ENCODE measurements at regions not wholly inside any gene's neighbourhood (a gene's known extent, or its start where the extent isn't known, plus 50 kb on each side); places are given as distances from the start of the nearest gene placed in this dataset.
A peak's percentile ranks its signal among the peaks of the same experiment; 100 is the strongest.

DNA sequence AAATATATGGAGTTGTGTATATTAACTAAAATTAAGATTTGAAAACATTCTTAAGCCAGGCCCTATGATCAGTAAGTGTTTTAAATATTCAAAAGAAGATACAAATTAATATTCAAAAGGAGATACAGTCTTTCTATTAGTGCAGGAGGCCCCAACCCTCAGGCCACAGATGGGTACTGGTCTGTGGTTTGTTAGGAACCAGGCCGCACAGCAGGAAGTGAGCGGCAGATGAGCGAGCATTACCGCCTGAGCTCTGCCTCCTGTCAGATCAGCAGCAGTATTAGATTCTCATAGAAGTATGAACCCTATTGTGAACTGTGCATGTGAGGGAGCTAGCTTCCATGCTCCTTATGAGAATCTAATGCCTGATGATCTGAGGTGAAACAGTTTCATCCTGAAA is 232.9 kb downstream of the FOXO1 start:
- H3K4me1 Mint-ChIP-seq, result peaks cover 37% of the 10 kb centered on the region
- H3K36me3 Mint-ChIP-seq (ENCODE audit: low read depth), result no peaks in the 10 kb centered on the region
- H3K4me3 Mint-ChIP-seq, result no peak overlapping the region
- peak; percentile 71 for DNase-seq
- no peaks in the 10 kb centered on the region for H3K9me3 Mint-ChIP-seq
- intact Hi-C loops (cut with micrococcal nuclease), result no loop called here
- no peaks in the 10 kb centered on the region for H3K27me3 Mint-ChIP-seq
- no peak overlapping the region for H3K27ac Mint-ChIP-seq

DNA sequence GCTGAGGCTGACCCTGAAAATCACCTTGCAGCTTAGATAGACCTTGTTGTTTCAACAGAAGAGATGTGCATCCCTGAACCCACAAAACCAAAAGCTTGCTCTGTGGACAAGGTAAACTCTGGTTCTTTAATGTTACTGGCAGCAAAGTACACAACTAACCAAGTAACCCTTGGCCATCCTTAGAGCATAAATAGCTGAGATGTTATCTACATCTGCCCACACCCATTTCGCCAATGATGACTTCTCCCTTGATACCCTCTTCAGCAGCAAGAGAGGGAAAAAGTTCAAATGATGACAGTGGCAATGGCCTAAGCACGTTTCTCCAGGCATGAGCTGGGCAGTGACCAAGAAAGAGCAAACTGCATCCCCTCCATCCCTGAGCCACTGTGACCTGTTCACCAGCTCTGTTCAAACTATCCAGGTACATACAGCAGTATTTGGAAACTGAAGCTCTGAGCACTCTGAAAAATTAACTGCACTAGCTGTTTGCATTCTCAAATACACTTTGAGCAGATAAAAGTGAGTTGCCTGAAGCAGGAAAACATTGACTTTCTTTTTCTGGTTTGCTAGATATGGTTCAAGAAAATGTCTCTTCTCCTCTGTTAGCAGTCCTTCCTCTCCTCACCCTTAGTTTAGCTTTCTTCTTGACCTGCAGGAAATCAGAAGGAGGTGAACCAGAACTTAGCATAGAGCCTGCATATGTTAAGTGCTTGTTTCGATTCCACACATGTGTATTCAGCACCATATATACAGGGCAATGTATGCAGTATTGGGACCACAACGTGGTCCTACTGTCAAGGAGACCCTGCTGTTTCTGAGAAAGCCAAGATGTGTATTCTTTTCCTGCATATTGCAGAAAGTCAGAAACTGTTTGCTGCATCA is 231.7 kb downstream of the FOXO1 start:
- intact Hi-C loops (cut with micrococcal nuclease), result loop anchor here (5.0 kb wide), 1 partner anchor 228 kb away; no protein-coding TSS in a partner anchor
- Mint-ChIP-seq H3K9me3 (no peaks in the 10 kb centered on the region), H3K27ac (no peak overlapping the region), H3K4me3 (no peak overlapping the region), H3K27me3 (no peaks in the 10 kb centered on the region), H3K36me3 (ENCODE audit: low read depth) (no peaks in the 10 kb centered on the region), H3K4me1 (peaks cover 48% of the 10 kb centered on the region)
- DNase-seq, result peak; percentile 57

DNA sequence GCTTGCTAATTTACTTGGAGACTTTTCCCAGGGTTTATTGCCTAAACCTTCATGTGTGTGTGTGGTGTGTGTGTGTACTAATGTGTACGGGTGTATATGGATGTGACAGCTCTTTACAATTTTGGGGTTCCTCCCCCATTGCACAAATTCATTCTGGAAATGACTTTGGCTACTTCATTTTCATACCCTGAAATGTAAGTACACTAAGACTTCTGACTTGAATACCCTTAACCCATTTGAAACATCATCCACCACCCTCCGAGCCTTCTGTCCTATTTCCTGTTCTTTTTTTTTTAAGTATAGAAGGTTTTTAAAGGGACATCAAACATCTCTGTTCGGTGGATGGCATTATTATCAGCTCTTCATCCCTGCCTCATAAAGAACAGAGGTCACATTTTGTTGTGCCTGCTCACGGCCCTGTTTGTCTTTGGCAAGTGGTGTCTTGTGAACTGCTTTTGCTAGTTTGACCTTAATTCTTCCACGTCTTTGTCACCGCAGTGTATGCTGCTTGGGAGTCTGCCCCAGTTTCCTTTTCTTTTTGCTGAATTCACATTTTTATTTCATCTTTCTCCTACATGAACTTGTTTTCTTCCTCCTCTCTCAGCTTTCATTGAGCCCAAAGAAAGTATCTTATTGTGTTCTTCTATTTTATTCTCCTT is 228.3 kb downstream of the FOXO1 start:
- Mint-ChIP-seq H3K36me3 (ENCODE audit: low read depth) (no peaks in the 10 kb centered on the region), H3K4me1 (peaks cover 41% of the 10 kb centered on the region)

DNA sequence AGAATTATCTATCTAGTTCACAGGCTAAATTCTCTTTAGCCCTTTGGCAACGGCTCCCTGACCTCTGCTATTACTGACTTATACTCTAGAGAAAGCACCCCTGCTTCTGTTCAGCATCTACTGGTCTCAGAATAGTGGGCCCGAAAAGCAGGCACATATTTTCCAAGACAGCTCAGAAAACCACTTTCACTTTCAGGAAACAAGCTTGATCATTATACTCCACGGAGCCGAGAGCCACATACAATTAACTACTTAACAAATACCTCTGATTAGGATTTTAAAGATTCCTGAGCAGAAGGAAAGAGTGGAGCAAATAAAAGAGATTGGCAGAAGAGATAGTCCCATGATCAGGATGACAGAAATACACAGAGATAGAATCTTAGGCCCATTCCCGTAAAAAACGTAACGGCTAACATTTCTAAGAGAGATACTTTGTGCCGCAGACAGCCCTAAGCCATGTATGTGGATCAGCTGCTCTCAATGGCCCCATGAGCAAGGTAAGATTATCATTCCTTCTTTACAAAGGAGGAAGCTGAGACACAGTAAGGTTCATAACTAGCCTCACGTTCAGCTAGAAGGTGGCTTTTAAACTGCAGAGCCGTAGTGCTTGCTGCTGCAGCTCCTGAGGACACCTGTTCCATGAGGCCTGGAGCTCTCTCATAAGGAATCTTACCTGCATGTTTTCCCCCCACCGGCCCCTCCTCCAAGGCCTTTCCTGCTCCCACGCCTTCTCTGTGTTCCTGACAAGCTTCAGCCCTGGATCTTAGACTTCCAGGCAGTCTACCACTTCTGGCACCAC is 227.2 kb downstream of the FOXO1 start:
- Mint-ChIP-seq H3K9me3 (no peaks in the 10 kb centered on the region), H3K27ac (peak overlapping the region; percentile 50), H3K4me3 (peak overlapping the region; percentile 61), H3K27me3 (no peaks in the 10 kb centered on the region), H3K4me1 (peaks cover 36% of the 10 kb centered on the region), H3K36me3 (ENCODE audit: low read depth) (no peaks in the 10 kb centered on the region)
- intact Hi-C loops (cut with micrococcal nuclease), result loop anchor here (2.0 to 5.0 kb wide), 2 partner anchors 46 to 223 kb away; no protein-coding TSS in a partner anchor
- DNase-seq, result peak; percentile 74

More for the DNA sequence above, 228.3 kb downstream of the FOXO1 start:
- Mint-ChIP-seq H3K27me3 (no peaks in the 10 kb centered on the region), H3K27ac (peak overlapping the region; percentile 77), H3K4me3 (peak overlapping the region; percentile 61), H3K9me3 (no peaks in the 10 kb centered on the region)
- no peak for DNase-seq
- intact Hi-C loops (cut with micrococcal nuclease), result loop anchor here (2.0 to 5.0 kb wide), 2 partner anchors 47 to 224 kb away; no protein-coding TSS in a partner anchor

DNA sequence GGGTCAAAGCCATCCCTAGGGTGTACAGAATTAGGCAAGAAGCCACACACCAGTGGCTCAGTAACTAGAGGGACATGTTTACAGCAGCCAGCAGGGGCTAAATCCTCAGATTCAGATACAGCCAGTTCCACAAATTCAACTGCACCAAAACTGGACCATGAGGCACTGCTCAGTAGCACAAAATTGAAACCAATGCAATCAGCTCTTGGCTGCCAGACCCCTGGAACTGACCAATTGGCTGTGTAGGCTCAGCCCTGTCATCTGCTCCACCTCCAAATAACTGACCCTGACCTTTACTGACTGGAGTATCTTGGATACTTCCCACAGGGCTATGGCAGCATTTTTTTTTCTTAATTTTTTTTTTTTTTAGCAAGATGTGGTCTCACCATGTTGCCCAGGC is 226.5 kb downstream of the FOXO1 start:
- H3K4me3 Mint-ChIP-seq, result no peak overlapping the region

DNA sequence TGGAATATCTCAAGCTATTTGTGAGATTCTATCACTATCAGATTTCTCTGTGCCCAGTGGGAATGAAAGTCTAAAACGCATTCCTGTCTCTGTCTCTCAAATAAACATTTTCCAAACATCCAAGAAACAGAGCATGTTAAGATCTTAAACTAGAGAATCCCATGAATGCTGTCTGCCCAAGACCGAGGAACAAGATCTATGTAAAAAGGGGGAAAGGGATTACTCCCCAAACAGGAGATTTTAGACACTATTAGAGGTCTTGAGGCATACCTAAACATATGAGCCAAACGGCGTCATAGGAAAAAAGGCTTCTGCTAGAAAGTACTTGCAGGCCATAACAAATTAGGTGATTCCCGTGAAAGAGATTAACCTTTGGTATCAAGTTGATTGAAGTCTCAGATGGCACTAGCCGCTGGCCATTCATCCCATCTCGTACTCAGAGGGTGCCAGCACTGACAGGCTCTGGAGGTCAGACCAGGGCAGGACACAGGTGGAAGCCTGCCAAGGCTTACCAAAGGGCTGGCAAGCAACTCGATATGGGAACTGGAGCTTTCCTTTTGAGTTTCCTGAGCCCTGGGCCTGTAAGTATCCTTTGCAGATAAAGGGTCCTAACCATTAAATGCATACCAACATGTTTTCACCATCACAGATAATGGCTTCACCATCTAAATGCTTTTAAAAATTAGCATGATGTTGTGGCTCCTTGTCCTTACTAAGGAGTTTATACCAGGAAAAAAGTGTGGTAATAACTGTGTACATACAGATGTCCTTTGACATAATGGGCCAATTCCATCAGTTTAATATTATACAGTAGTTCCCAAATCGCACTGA is 225.2 kb downstream of the FOXO1 start:
- Mint-ChIP-seq H3K27me3 (no peaks in the 10 kb centered on the region), H3K9me3 (peaks cover under 1% of the 10 kb centered on the region), H3K4me1 (peaks cover 25% of the 10 kb centered on the region), H3K4me3 (no peak overlapping the region), H3K36me3 (ENCODE audit: low read depth) (peaks cover under 1% of the 10 kb centered on the region), H3K27ac (no peak overlapping the region)
- DNase-seq, result no peak
- intact Hi-C loops (cut with micrococcal nuclease), result no loop called here

More for the DNA sequence above, 226.5 kb downstream of the FOXO1 start:
- peaks cover 29% of the 10 kb centered on the region for H3K4me1 Mint-ChIP-seq
- intact Hi-C loops (cut with micrococcal nuclease), result loop anchor here (2.0 to 5.0 kb wide), 2 partner anchors 45 to 222 kb away; no protein-coding TSS in a partner anchor
- DNase-seq, result no peak
- no peaks in the 10 kb centered on the region for H3K36me3 Mint-ChIP-seq (ENCODE audit: low read depth)
- no peaks in the 10 kb centered on the region for H3K9me3 Mint-ChIP-seq
- no peaks in the 10 kb centered on the region for H3K27me3 Mint-ChIP-seq
- no peak overlapping the region for H3K27ac Mint-ChIP-seq

DNA sequence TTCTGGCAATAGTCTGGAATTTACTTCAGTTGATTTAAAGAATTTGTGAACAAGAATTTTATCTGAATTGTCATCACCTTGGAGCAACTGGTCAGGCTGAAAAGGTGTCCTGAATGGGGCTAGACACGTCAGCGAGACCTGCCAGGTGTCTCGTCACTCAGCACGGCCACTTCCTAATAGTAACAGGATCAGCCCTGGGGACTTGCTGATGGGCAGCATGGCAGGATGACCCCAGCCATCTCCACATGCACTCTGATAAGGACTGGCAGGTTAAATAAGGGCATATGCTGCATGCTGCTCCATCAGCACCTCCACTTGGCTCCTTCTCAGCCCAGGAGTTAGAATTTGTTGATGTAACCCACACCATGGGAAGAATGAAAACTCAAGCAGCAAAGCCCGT is 224.2 kb downstream of the FOXO1 start:
- no peak for DNase-seq
- Mint-ChIP-seq H3K9me3 (peaks cover 5% of the 10 kb centered on the region), H3K4me3 (no peak overlapping the region), H3K4me1 (peaks cover 25% of the 10 kb centered on the region), H3K36me3 (ENCODE audit: low read depth) (peaks cover 2% of the 10 kb centered on the region), H3K27me3 (no peaks in the 10 kb centered on the region), H3K27ac (no peak overlapping the region)
- intact Hi-C loops (cut with micrococcal nuclease), result no loop called here

DNA sequence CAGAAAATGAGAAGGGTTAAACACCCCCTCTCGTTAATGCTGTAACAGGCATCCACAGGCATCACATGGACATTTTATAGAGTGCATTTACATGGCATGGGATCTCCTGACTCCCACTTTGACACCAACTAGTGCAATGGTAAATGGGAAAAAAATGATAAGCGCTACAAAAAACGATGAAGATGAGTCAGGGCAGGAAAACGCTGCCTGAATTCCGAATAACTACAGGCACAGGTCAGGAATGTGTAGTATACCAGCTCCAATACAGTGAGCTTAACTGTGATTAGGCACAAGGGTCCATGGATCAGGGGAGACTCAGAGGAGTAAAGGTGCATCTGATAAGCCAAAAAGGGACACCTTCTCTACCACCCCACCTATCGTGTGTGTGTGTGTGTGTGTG is 223.6 kb downstream of the FOXO1 start:
- H3K27ac Mint-ChIP-seq, result no peak overlapping the region
- peaks cover 2% of the 10 kb centered on the region for H3K36me3 Mint-ChIP-seq (ENCODE audit: low read depth)
- no peaks in the 10 kb centered on the region for H3K27me3 Mint-ChIP-seq
- H3K9me3 Mint-ChIP-seq, result peaks cover 5% of the 10 kb centered on the region
- no peak for DNase-seq
- H3K4me3 Mint-ChIP-seq, result no peak overlapping the region
- intact Hi-C loops (cut with micrococcal nuclease), result no loop called here
- H3K4me1 Mint-ChIP-seq, result peaks cover 21% of the 10 kb centered on the region

DNA sequence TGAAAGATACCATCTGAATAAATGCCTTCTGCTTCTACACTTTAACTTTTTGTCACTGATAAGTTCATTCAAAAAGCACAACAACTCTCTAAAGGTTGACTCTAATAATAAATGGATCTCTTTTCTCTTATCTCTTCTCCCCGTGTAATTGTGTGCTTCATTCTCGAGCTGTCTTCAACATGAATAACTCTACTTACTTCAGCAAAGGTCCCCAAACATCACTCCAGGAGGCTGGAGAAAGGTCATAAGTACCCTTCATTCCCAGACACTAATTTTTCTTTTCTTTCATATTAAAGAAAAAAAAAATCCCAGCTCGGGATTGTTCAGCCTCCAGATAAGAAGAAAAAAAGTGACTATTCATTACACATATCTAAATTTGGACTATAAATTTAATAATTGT is 222.2 kb downstream of the FOXO1 start:
- intact Hi-C loops (cut with micrococcal nuclease), result no loop called here
- Mint-ChIP-seq H3K4me1 (peaks cover 14% of the 10 kb centered on the region), H3K9me3 (peaks cover 5% of the 10 kb centered on the region), H3K27me3 (no peaks in the 10 kb centered on the region), H3K36me3 (ENCODE audit: low read depth) (peaks cover 2% of the 10 kb centered on the region), H3K27ac (no peak overlapping the region), H3K4me3 (no peak overlapping the region)
- DNase-seq, result no peak

DNA sequence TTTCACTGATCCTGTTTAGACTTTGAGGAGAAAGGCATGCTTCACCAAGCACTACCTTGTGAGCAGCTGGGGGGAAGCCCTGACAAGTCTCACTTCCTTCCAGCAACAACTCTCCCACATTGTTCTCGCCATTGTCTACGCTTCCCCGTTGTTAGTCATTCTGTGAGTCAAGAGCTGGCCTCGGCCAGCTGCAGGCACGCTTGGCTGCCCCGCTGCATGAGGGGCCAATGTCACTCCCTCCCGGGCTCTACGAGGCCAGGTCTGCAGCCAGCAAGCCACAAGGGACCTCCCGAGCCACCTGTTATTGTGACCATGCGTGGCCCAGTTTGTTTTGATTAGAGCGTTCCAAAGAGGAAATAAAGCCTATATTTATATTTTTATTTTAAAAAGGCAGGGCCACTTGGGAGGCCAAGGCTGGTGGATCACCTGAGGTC is 220.9 kb downstream of the FOXO1 start:
- H3K27me3 Mint-ChIP-seq, result no peaks in the 10 kb centered on the region
- H3K9me3 Mint-ChIP-seq, result peaks cover 14% of the 10 kb centered on the region
- DNase-seq, result no peak
- H3K4me3 Mint-ChIP-seq, result no peak overlapping the region
- no peak overlapping the region for H3K27ac Mint-ChIP-seq
- intact Hi-C loops (cut with micrococcal nuclease), result no loop called here
- peaks cover 6% of the 10 kb centered on the region for H3K36me3 Mint-ChIP-seq (ENCODE audit: low read depth)
- H3K4me1 Mint-ChIP-seq, result peaks cover 12% of the 10 kb centered on the region

DNA sequence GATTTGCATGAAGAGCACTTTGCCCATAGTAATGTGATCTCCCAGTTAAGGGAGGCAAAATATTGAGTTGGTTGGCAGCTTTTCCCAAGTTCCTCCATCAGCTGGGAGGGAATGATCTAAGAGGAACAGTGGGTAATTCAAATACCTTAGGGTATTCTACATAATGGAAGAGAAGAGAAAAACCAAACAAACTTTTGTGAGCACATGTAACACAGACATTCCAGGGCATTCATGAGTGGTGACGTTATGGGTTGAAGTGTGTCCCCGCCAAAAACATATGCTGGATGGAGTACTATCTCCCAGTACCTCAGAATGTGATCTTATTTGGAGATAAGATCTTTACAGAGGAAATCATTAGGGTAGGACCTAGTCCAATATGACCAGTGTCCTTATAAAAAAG is 220.1 kb downstream of the FOXO1 start:
- no peak overlapping the region for H3K4me3 Mint-ChIP-seq
- intact Hi-C loops (cut with micrococcal nuclease), result no loop called here
- H3K9me3 Mint-ChIP-seq, result peaks cover 14% of the 10 kb centered on the region
- peaks cover 6% of the 10 kb centered on the region for H3K36me3 Mint-ChIP-seq (ENCODE audit: low read depth)
- no peaks in the 10 kb centered on the region for H3K27me3 Mint-ChIP-seq
- peaks cover 12% of the 10 kb centered on the region for H3K4me1 Mint-ChIP-seq
- no peak overlapping the region for H3K27ac Mint-ChIP-seq
- DNase-seq, result no peak

DNA sequence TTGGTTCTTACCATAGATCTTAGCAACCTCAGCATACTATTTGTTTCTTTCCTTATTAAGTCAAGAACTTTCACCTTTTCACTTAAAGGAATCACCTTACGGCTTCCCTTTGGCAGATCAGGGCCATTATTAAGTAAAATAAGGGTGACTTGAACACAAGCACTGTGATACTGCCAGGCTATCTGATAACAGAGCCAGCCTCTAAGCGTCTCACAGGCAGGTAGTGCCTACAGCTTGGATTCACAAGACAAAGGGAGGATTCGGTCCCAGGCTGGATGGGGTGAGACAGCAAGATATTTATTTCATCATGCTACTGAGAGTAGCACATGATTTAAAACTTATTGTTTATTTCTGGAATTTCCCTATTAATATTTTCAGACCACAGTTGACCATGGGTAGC is 218.6 kb downstream of the FOXO1 start:
- H3K27ac Mint-ChIP-seq, result no peak overlapping the region
- peaks cover 6% of the 10 kb centered on the region for H3K36me3 Mint-ChIP-seq (ENCODE audit: low read depth)
- intact Hi-C loops (cut with micrococcal nuclease), result no loop called here

More for the DNA sequence above, 218.6 kb downstream of the FOXO1 start:
- H3K9me3 Mint-ChIP-seq, result peaks cover 14% of the 10 kb centered on the region
- no peaks in the 10 kb centered on the region for H3K27me3 Mint-ChIP-seq
- no peak overlapping the region for H3K4me3 Mint-ChIP-seq
- H3K4me1 Mint-ChIP-seq, result peaks cover 12% of the 10 kb centered on the region
- no peak for DNase-seq

Data from activated CD4-positive, alpha-beta T cell treated with anti-CD3 and anti-CD28 coated beads, Interleukin-2, amount 10 ng/mL, durations not matched to agents 24 days and 14 days (primary cell).